GM12878 (cell line): ENCODE measurements at regions not wholly inside any gene's neighbourhood (a gene's known extent, or its start where the extent isn't known, plus 50 kb on each side); places are given as distances from the start of the nearest gene placed in this dataset.

Experiments used
- ATAC-seq: fragments of 200-7000 bp; cut with Tn5 transposase; 3 replicates; pipeline ENCODE4 v1.9.1; 2020; ENCODE audit warnings: mild to moderate bottlenecking, moderate library complexity
- BruUV-seq: library from RNA; stranded (reverse); fragments of 400-500 nt; replicated peaks from 2 replicates; lab custom pipeline; 2021; lab: Mats Ljungman, UMichigan
- CTCF ChIA-PET: fragments of 300-600 bp; sonication (Branson Sonifier 250); formaldehyde crosslinking; extraction: SDS; loops from one replicate; lab custom pipeline; 2021; ENCODE audit warnings: inconsistent platforms; lab: Yijun Ruan, JAX
- POLR2A ChIA-PET: fragments of 350-600 bp; formaldehyde crosslinking; extraction: SDS; loops from one replicate; lab custom pipeline; 2021; ENCODE audit warnings: inconsistent platforms; lab: Charles Lee
- RAD21 ChIA-PET: fragments of 300-600 bp; sonication (Branson Sonifier 250); formaldehyde crosslinking; loops from one replicate; lab custom pipeline; 2023; ENCODE audit warnings: antibody characterized with exemption; ENCODE audit not compliant: unreplicated experiment; lab: Charles Lee
- SMC1A ChIA-PET: fragments of 300-600 bp; sonication (Branson Sonifier 250); formaldehyde crosslinking; loops from one replicate; lab custom pipeline; 2023; ENCODE audit not compliant: unreplicated experiment, uncharacterized antibody; lab: Charles Lee
- DNase-seq: peaks from one replicate; pipeline ENCODE4 v3.0.0-alpha.2; 2011; ENCODE audit warnings: low read depth, low spot score
- FAIRE-seq: peaks from 3 replicates; lab custom pipeline; 2011; peaks lifted over from hg19 to GRCh38; lab: Jason Lieb, UNC
- H2AFZ ChIP-seq: 2 replicates; pipeline ENCODE4 v1.6.0; 2011; ENCODE audit warnings: low read depth, low read length, control low read depth; ENCODE audit not compliant: control insufficient read depth
- H3K27ac ChIP-seq: 2 replicates; pipeline ENCODE4 v1.5.1; 2011; ENCODE audit warnings: control low read depth; ENCODE audit not compliant: control insufficient read depth, insufficient read depth
- H3K27me3 ChIP-seq, 2 experiments: replicated peaks in 1 of 2; 2 replicates each; pipeline versions ENCODE4 v1.6.0 to v1.6.1; 2011; ENCODE audit warnings: low read length in 1 of 2; ENCODE audit not compliant: control insufficient read depth in 2 of 2, insufficient read depth in 2 of 2
- H3K36me3 ChIP-seq, 2 experiments: 2 replicates each; pipeline ENCODE4 v1.5.1; 2011; ENCODE audit warnings: low read length in 1 of 2; ENCODE audit not compliant: control insufficient read depth in 2 of 2, insufficient read depth in 2 of 2
- H3K4me1 ChIP-seq: 2 replicates; pipeline ENCODE4 v1.6.1; 2011; ENCODE audit warnings: mild to moderate bottlenecking, low read length, moderate library complexity, mixed read lengths; ENCODE audit not compliant: control insufficient read depth, insufficient read depth
- H3K4me2 ChIP-seq: 2 replicates; pipeline ENCODE4 v1.6.0; 2011; ENCODE audit warnings: control low read depth; ENCODE audit not compliant: control insufficient read depth, insufficient read depth
- H3K4me3 ChIP-seq: fragments of 200-600 bp; sonication (generic); 2 replicates; pipeline ENCODE4 v1.5.1; 2016
- H3K79me2 ChIP-seq: 2 replicates; pipeline ENCODE4 v1.6.0; 2011; ENCODE audit warnings: low read length; ENCODE audit not compliant: control insufficient read depth, insufficient read depth
- H3K9ac ChIP-seq: 2 replicates; pipeline ENCODE4 v1.8.0; 2011; ENCODE audit warnings: low read length, control low read depth, mixed read lengths; ENCODE audit not compliant: control insufficient read depth, insufficient read depth
- H3K9me3 ChIP-seq: replicated peaks from 3 replicates; pipeline ENCODE4 v1.5.1; 2011; ENCODE audit warnings: mild to moderate bottlenecking, low read length; ENCODE audit not compliant: control insufficient read depth, insufficient read depth
- H4K20me1 ChIP-seq: 2 replicates; pipeline ENCODE4 v1.6.0; 2011; ENCODE audit not compliant: control insufficient read depth, insufficient read depth
- IKZF2 ChIP-seq, 2 experiments: fragments of 450-650 bp; IDR thresholded peaks; 2 replicates each; pipeline ENCODE4 v1.6.1; 2017; ENCODE audit warnings: mild to moderate bottlenecking in 2 of 2, moderate library complexity in 2 of 2
- IRF5 ChIP-seq: fragments of 450-650 bp; IDR thresholded peaks from 2 replicates; pipeline ENCODE4 v1.6.1; 2017; ENCODE audit warnings: borderline replicate concordance
- JUND ChIP-seq: IDR thresholded peaks from 2 replicates; pipeline ENCODE4 v1.6.1; 2012; ENCODE audit warnings: low read depth, mild to moderate bottlenecking, low read length, improper control_type of control experiment, moderate library complexity
- PAX8 ChIP-seq: fragments of 450-650 bp; IDR thresholded peaks from 2 replicates; pipeline ENCODE4 v1.6.1; 2017; ENCODE audit warnings: mild to moderate bottlenecking, moderate library complexity
- POLR2AphosphoS2 ChIP-seq: IDR thresholded peaks from 2 replicates; pipeline ENCODE4 v1.6.1; 2011; ENCODE audit warnings: low read depth, mild to moderate bottlenecking, low read length, improper control_type of control experiment, moderate library complexity
- RBBP5 ChIP-seq: fragments of 200-600 bp; sonication (generic); conservative IDR thresholded peaks from 2 replicates; pipeline ENCODE4 v1.6.1; 2016
- RUNX3 ChIP-seq: IDR thresholded peaks from 2 replicates; pipeline ENCODE4 v1.6.1; 2012; ENCODE audit warnings: low read length, inconsistent platforms
- SREBF2 ChIP-seq: IDR thresholded peaks from 2 replicates; pipeline ENCODE4 v1.6.1; 2012; ENCODE audit warnings: mild to moderate bottlenecking, low read length
- WGBS: methylation state at CpG from one replicate; pipeline ENCODE4 v1.1.6; 2016; ENCODE audit warnings: low lambda C conversion rate; ENCODE audit not compliant: insufficient replicate concordance, insufficient coverage; ENCODE audit errors: missing lambda C conversion rate; 5-methylcytosine and 5-hydroxymethylcytosine counted together
- in situ Hi-C: fragments of 300-500 bp; cut with MboI; formaldehyde crosslinking; loops from 9 replicates; pipeline ENCODE4 v1.14.3; 2018; ENCODE audit warnings: mixed read lengths
- intact Hi-C: fragments of 100-400 bp; cut with micrococcal nuclease; formaldehyde crosslinking; loops from one replicate; pipeline ENCODE4 v1.14.2; 2022; ENCODE audit not compliant: unreplicated experiment

GRCh38 chr3:144165482-144165881, 193.9 kb downstream of the DIPK2A start (continued):
- TF ChIP-seq IRF5: no peak
- TF ChIP-seq RBBP5: no peak
- no peak for TF ChIP-seq IKZF2 (IDR thresholded peaks at IDR 0.05)
- no peak for TF ChIP-seq SREBF2

GRCh38 chr3:144167634-144168033, 196.0 kb downstream of the DIPK2A start:
- H3K4me2 ChIP-seq: no peak overlapping the region
- no peaks in the 10 kb centered on the region for H3K4me1 ChIP-seq
- H4K20me1 ChIP-seq: no peaks in the 10 kb centered on the region
- H3K27ac ChIP-seq: no peak overlapping the region
- intact Hi-C loops (no loop called here), in situ Hi-C loops (no loop called here)
- H3K4me3 ChIP-seq: no peak overlapping the region
- FAIRE-seq: no peak
- no peak overlapping the region for H3K9ac ChIP-seq
- ChIA-PET CTCF (no interaction called here), RAD21 (no interaction called here), SMC1A (interaction anchor here (1.2 kb wide), 2 partner anchors 8 to 189 kb away, joined by 3 read pairs; no protein-coding TSS in a partner anchor), POLR2A (no interaction called here)
- no peak for ATAC-seq
- no TSS peak for BruUV-seq
- no peak for DNase-seq
- H3K9me3 ChIP-seq: no peaks in the 10 kb centered on the region; the same call in 2 of the 3 replicates
- WGBS: 73% methylated on average over 2 of the region's 2 CpGs
- H2AFZ ChIP-seq: no peak overlapping the region
- H3K36me3 ChIP-seq: no peaks in the 10 kb centered on the region
- no peaks in the 10 kb centered on the region for H3K79me2 ChIP-seq
- TF ChIP-seq POLR2AphosphoS2 (no peak), RUNX3 (0 out of 2 replicates have a peak, but pooled peaks have one; percentile 6), PAX8 (no peak), JUND (no peak)
- H3K27me3 ChIP-seq: no peaks in the 10 kb centered on the region
